LHCN-M2 (cell line): ENCODE measurements at regions not wholly inside any gene's neighbourhood (a gene's known extent, or its start where the extent isn't known, plus 50 kb on each side); places are given as distances from the start of the nearest gene placed in this dataset.
"Not testable (repeated sequence)": the region's sequence is repeated elsewhere in the genome, so short reads cannot be mapped to it uniquely, and the experiment has no call there.

Experiments used
- DNase-seq: peaks from one replicate; pipeline ENCODE4 v3.0.0-alpha.2; 2012; ENCODE audit warnings: low read depth

GRCh38 chr4:183044924-183045640 lies 54.0 kb upstream of the WWC2 start:
- not testable (repeated sequence) for DNase-seq

GRCh38 chr4:183038436-183038835 lies 60.6 kb upstream of the WWC2 start:
- no peak for DNase-seq

- DNase-seq, result no peak
Observed at GRCh38 chr4:183035726-183036415, 63.2 kb upstream of the WWC2 start.

- DNase-seq, result no peak
Observed at GRCh38 chr4:183035256-183035655, 63.8 kb upstream of the WWC2 start.

GRCh38 chr4:183030823-183031222 lies 68.2 kb upstream of the WWC2 start:
- DNase-seq, result no peak

GRCh38 chr4:183030309-183030708 lies 68.7 kb upstream of the WWC2 start:
- DNase-seq, result no peak

- DNase-seq, result no peak
Observed at GRCh38 chr4:183029365-183029764, 69.7 kb upstream of the WWC2 start.

- DNase-seq, result no peak
Observed at GRCh38 chr4:183026701-183027100, 72.4 kb upstream of the WWC2 start.

- DNase-seq, result no peak
Observed at GRCh38 chr4:183022617-183023016, 76.4 kb upstream of the WWC2 start.

GRCh38 chr4:183017962-183018361 lies 81.1 kb upstream of the WWC2 start:
- DNase-seq, result no peak

- no peak for DNase-seq
Observed at GRCh38 chr4:183014361-183015084, 84.5 kb upstream of the WWC2 start.

GRCh38 chr4:183013730-183014002 lies 85.4 kb upstream of the WWC2 start:
- no peak for DNase-seq

GRCh38 chr4:183012879-183013729 lies 86.0 kb upstream of the WWC2 start:
- DNase-seq, result no peak

GRCh38 chr4:183011213-183011907 lies 87.7 kb upstream of the WWC2 start:
- DNase-seq, result no peak

GRCh38 chr4:183008492-183008891 lies 90.6 kb upstream of the WWC2 start:
- no peak for DNase-seq

- not testable (repeated sequence) for DNase-seq
Observed at GRCh38 chr4:183004370-183004769, 87.2 kb upstream of the DCTD start.

- no peak for DNase-seq
Observed at GRCh38 chr4:182994171-182994570, 77.0 kb upstream of the DCTD start.

GRCh38 chr4:182978152-182978827 lies 61.1 kb upstream of the DCTD start:
- peak; percentile 91 for DNase-seq

GRCh38 chr4:182975806-182976205 lies 58.6 kb upstream of the DCTD start:
- DNase-seq, result peak; percentile 87

GRCh38 chr4:182973941-182974340 lies 56.8 kb upstream of the DCTD start:
- DNase-seq, result no peak

GRCh38 chr4:182973511-182973911 lies 56.3 kb upstream of the DCTD start:
- DNase-seq, result no peak
